Stimulated activated CD8-positive, alpha-beta memory T cell treated with anti-CD3 and anti-CD28 coated beads, Interleukin-15, amount 100 ng/mL, for 48 hours (primary cell): ENCODE measurements at regions not wholly inside any gene's neighbourhood (a gene's known extent, or its start where the extent isn't known, plus 50 kb on each side); places are given as distances from the start of the nearest gene placed in this dataset.
"Not testable (repeated sequence)": the region's sequence is repeated elsewhere in the genome, so short reads cannot be mapped to it uniquely, and the experiment has no call there.

Source experiments
- DNase-seq, 2 donors: peaks; one replicate each; pipeline ENCODE4 v3.0.0-alpha.2; 2020; ENCODE audit warnings: low read depth in 2 of 2

- no peak for DNase-seq
These were observed 864.3 kb downstream of the TBC1D22A start for GRCh38 chr22:47626428-47627390.

GRCh38 chr22:47625531-47626427, 863.3 kb downstream of the TBC1D22A start:
- no peak for DNase-seq

- no peak for DNase-seq
These were observed 862.5 kb downstream of the TBC1D22A start for GRCh38 chr22:47625013-47625385.

GRCh38 chr22:47624252-47625012, 862.0 kb downstream of the TBC1D22A start:
- no peak for DNase-seq

- no peak for DNase-seq
These were observed 861.3 kb downstream of the TBC1D22A start for GRCh38 chr22:47623763-47624148.

- DNase-seq = no peak
These were observed 860.8 kb downstream of the TBC1D22A start for GRCh38 chr22:47623066-47623762.

- DNase-seq = no peak
These were observed 860.1 kb downstream of the TBC1D22A start for GRCh38 chr22:47622541-47622940.

- no peak for DNase-seq
These were observed 858.8 kb downstream of the TBC1D22A start for GRCh38 chr22:47621253-47621652.

- DNase-seq = no peak
These were observed 857.9 kb downstream of the TBC1D22A start for GRCh38 chr22:47620391-47620790.

- no peak for DNase-seq
These were observed 857.2 kb downstream of the TBC1D22A start for GRCh38 chr22:47619631-47620030.

GRCh38 chr22:47618180-47619010, 855.9 kb downstream of the TBC1D22A start:
- no peak for DNase-seq

- no peak for DNase-seq
These were observed 854.7 kb downstream of the TBC1D22A start for GRCh38 chr22:47617186-47617585.

GRCh38 chr22:47616396-47617020, 854.1 kb downstream of the TBC1D22A start:
- DNase-seq = no peak

- DNase-seq = no peak
These were observed 852.6 kb downstream of the TBC1D22A start for GRCh38 chr22:47615051-47615450.

GRCh38 chr22:47613606-47614350, 851.3 kb downstream of the TBC1D22A start:
- no peak for DNase-seq

GRCh38 chr22:47613181-47613580, 850.7 kb downstream of the TBC1D22A start:
- DNase-seq = not testable (repeated sequence)

GRCh38 chr22:47612311-47612910, 850.0 kb downstream of the TBC1D22A start:
- DNase-seq = no peak

- DNase-seq = no peak
These were observed 848.3 kb downstream of the TBC1D22A start for GRCh38 chr22:47610764-47611163.

- DNase-seq = no peak
These were observed 847.8 kb downstream of the TBC1D22A start for GRCh38 chr22:47610281-47610680.
